ENCODE measurements at regions not wholly inside any gene's neighbourhood (a gene's known extent, or its start where the extent isn't known, plus 50 kb on each side); places are given as distances from the start of the nearest gene placed in this dataset.

DNA sequence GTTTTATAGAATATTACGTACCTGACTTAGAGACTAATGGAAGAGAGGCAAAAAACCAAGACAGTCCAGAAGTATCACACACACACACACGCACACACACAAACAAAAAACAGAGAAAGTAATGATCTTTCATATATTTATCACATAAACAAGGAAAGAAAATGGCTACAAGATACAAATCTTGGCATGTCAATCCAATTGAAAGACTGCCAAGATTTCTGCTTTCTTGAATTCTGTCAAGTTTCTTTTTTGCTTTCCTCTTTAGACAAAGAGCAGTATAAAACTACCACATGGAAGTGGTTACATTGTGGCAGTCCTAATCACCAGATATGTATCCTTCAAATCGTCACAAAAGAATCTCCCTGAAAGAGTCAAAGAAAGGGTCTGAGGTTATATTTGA is 2097.4 kb upstream of the AGA start:
- TF ChIP-seq, protein P1, sequence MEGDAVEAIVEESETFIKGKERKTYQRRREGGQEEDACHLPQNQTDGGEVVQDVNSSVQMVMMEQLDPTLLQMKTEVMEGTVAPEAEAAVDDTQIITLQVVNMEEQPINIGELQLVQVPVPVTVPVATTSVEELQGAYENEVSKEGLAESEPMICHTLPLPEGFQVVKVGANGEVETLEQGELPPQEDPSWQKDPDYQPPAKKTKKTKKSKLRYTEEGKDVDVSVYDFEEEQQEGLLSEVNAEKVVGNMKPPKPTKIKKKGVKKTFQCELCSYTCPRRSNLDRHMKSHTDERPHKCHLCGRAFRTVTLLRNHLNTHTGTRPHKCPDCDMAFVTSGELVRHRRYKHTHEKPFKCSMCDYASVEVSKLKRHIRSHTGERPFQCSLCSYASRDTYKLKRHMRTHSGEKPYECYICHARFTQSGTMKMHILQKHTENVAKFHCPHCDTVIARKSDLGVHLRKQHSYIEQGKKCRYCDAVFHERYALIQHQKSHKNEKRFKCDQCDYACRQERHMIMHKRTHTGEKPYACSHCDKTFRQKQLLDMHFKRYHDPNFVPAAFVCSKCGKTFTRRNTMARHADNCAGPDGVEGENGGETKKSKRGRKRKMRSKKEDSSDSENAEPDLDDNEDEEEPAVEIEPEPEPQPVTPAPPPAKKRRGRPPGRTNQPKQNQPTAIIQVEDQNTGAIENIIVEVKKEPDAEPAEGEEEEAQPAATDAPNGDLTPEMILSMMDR (IDR thresholded peaks at IDR 0.05 in 2 of 3, conservative IDR thresholded peaks at IDR 0.05 in 1 of 3; ENCODE audit: control insufficient read depth in 2 of 3, extremely low read depth in 1 of 3, insufficient read depth in 1 of 3, low read depth in 3 of 3, low read length in 3 of 3): no peak
- TF ChIP-seq RELA (IDR thresholded peaks at IDR 0.05; ENCODE audit: borderline replicate concordance, partially characterized antibody) (no peak), POLR2A (IDR thresholded peaks at IDR 0.05; ENCODE audit: low read depth, low read length) (no peak), SIN3A (IDR thresholded peaks at IDR 0.05; ENCODE audit: low read depth, low read length) (no peak), CBX3 (IDR thresholded peaks at IDR 0.05; ENCODE audit: borderline replicate concordance, low read depth) (no peak), NFYB (IDR thresholded peaks at IDR 0.05; ENCODE audit: insufficient read depth, low read depth, low read length) (no peak), MTA3 (IDR thresholded peaks at IDR 0.05; ENCODE audit: borderline replicate concordance, low read length) (no peak)
- TF ChIP-seq, protein P2, sequence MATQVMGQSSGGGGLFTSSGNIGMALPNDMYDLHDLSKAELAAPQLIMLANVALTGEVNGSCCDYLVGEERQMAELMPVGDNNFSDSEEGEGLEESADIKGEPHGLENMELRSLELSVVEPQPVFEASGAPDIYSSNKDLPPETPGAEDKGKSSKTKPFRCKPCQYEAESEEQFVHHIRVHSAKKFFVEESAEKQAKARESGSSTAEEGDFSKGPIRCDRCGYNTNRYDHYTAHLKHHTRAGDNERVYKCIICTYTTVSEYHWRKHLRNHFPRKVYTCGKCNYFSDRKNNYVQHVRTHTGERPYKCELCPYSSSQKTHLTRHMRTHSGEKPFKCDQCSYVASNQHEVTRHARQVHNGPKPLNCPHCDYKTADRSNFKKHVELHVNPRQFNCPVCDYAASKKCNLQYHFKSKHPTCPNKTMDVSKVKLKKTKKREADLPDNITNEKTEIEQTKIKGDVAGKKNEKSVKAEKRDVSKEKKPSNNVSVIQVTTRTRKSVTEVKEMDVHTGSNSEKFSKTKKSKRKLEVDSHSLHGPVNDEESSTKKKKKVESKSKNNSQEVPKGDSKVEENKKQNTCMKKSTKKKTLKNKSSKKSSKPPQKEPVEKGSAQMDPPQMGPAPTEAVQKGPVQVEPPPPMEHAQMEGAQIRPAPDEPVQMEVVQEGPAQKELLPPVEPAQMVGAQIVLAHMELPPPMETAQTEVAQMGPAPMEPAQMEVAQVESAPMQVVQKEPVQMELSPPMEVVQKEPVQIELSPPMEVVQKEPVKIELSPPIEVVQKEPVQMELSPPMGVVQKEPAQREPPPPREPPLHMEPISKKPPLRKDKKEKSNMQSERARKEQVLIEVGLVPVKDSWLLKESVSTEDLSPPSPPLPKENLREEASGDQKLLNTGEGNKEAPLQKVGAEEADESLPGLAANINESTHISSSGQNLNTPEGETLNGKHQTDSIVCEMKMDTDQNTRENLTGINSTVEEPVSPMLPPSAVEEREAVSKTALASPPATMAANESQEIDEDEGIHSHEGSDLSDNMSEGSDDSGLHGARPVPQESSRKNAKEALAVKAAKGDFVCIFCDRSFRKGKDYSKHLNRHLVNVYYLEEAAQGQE (IDR thresholded peaks at IDR 0.05; ENCODE audit: low read depth, low read length): no peak
- TF ChIP-seq, protein P3, sequence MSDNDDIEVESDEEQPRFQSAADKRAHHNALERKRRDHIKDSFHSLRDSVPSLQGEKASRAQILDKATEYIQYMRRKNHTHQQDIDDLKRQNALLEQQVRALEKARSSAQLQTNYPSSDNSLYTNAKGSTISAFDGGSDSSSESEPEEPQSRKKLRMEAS (IDR thresholded peaks at IDR 0.05; ENCODE audit: low read depth, low read length): no peak

Measured in GM12878 (cell line).